IPS-18c (cell line): ENCODE measurements at regions not wholly inside any gene's neighbourhood (a gene's known extent, or its start where the extent isn't known, plus 50 kb on each side); places are given as distances from the start of the nearest gene placed in this dataset.

ENCODE experiments used
- H3K4me3 ChIP-seq: 2 replicates; pipeline ENCODE4 v1.7.0; 2013; ENCODE audit warnings: low read depth, mild to moderate bottlenecking, low read length, moderate library complexity; ENCODE audit not compliant: insufficient read depth
- H3K9me3 ChIP-seq: one replicate; pipeline ENCODE4 v1.6.1; 2013; ENCODE audit warnings: mild to moderate bottlenecking, low read length, moderate library complexity; ENCODE audit not compliant: control insufficient read depth, insufficient read depth

DNA sequence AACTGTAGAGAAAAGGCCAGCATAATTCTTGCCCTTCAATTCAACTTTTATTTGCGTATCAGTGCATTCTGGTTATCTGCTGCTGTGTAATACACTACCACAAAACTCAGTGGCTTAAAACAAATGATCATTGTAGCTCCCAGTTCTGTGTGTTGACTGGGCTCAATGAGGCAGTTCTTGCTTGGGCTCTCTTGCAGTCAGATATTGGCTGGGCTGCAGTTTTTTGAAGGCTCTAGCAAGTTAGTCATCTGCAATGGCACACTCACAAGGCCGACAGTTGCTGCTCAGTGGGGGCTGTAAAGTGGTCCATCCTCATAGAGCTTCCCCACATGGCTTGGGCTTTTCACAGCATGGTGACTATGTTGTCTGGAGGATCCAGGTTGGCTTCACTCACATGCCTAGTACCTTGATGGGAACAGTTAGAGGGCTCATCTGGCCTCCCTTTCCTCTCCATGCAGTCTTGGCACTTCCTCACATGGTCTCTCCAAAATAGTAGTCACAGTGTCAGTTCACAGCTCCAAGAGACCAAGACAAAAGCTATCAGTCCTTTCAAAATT, 110.6 kb upstream of the TNP1 start:
- Histone ChIP-seq H3K9me3 (no peaks in the 10 kb centered on the region), H3K4me3 (no peak overlapping the region)

GRCh38 chr2:216967889-216968288, 108.0 kb upstream of the TNP1 start:
- Histone ChIP-seq H3K9me3 (no peaks in the 10 kb centered on the region), H3K4me3 (no peak overlapping the region)

DNA sequence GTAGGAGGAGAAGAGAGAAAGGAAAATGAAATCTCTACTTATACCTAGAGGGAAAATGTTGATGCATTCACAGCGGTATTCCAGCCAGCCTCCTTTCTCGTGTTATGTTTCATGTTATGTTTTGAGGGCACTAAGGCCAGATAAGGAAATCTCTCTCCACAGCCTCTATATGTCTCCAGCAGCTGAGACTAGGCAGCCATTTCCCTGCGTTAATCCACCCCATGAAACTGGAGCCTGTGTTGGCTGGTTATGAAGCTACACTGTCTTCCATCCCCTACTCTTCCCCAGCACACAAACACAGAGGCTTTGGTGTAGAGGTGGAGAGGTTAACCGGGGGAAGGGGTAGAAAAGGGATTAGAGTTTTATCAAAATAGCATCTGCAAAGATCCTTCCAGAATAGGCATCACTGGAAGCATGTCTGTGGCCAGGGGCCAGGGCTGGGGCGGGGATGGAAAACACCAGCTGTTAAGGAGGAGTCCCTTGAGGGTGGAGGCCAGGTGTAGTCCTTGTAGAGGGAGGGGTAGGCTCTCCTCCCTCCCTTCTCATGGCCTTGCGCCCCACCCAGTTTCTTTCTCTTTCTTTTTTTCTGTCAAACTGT, 100.9 kb upstream of the TNP1 start:
- H3K4me3 ChIP-seq = no peak overlapping the region
- H3K9me3 ChIP-seq = no peaks in the 10 kb centered on the region

DNA sequence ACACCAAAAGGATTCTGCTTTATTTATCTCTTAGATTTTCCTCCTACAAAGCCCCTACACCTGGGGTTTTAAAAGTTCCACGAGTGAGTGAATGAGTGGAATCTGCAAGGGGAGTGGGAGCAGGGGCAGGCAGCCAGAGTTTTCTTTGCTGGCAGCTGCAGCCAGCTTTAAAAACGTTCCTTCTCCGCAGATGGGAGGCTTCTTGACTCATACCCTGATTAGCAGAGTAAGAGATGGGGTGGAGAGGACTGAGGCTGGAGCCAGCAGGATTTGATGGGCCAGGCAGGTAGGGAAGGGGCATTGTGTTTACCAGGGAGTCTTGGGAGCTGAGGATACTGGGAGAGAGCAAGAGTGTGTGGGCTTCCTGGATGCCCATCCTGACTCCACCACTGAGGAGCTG, 99.6 kb upstream of the TNP1 start:
- Histone ChIP-seq H3K4me3 (no peak overlapping the region), H3K9me3 (no peaks in the 10 kb centered on the region)

- Histone ChIP-seq H3K9me3 (no peaks in the 10 kb centered on the region), H3K4me3 (no peak overlapping the region)
Measured at GRCh38 chr2:216956820-216957493, 97.1 kb upstream of the TNP1 start.

DNA sequence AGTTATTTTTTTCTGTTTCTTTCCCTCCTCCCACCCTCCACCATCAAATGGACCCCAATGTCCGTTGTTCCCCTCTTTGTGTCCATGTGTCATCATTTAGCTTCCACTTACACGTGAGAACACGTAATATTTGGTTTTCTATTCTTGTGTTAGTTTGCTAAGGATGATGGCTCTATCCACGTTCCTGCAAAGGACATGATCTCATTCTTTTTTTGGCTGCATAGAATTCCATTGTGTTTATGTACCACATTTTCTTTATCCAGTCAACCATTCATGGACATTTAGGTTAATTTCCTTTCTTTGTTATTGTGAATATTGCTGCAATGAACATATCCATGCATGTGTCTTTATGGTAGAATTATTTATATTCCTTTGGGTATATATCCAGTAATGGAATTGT, 91.3 kb upstream of the TNP1 start:
- Histone ChIP-seq H3K9me3 (no peaks in the 10 kb centered on the region), H3K4me3 (no peak overlapping the region)

DNA sequence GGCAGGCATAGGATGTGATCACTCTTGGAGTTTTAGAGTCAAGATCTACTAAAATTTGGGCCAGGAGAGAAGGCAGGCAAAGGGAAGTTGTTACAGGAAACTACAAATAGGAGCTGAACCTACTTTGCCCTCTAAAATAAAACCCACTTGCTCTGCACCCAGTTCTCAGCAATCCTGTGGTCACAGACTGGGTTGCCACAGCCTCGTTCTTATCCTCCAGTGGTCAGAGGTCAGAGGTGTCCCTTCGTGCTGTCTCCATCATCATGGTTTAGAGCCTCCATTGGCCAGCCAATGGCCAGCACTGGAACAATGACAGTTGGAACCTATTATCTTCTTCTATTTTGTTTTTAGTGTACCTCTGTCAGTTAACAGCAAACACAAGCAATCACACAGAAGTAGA, 90.7 kb upstream of the TNP1 start:
- no peaks in the 10 kb centered on the region for H3K9me3 ChIP-seq
- no peak overlapping the region for H3K4me3 ChIP-seq

DNA sequence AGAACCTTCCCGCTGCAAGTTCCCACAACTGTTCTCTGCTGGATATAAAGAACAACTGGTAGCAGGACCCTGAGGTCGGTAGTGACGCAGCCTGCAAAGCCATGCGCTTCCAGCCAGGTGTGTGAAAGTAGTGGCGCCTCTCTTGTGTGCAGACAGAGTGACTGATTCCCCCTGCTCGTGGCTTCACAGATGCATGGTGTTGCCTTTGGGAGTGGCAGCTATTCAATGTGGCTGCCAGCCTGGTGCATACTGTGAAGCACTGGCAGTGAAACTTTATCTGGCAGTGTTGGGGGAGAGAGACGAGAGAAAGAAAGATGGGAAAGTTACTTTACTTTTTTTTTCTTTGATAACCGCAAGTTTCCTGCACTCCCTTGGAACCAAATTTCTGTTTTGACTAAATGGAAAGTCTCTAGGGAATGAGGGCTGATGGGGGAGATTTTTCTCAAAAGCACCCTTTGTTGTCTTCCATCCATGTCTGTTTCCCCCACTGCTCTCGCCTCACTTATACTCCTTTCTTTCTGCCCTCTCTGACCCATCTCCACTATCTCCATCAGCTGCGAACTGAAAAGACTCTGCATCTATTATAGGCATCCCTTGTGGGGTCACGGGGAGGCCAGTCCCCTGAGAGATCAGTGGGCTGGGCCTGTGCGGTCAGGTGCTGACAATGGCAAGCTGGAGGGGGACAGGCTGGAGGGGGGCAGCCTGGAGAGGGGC, 90.0 kb upstream of the TNP1 start:
- Histone ChIP-seq H3K4me3 (no peak overlapping the region), H3K9me3 (no peaks in the 10 kb centered on the region)

- H3K4me3 ChIP-seq = no peak overlapping the region
- no peaks in the 10 kb centered on the region for H3K9me3 ChIP-seq
Measured at GRCh38 chr2:216947055-216947454, 87.2 kb upstream of the TNP1 start.

DNA sequence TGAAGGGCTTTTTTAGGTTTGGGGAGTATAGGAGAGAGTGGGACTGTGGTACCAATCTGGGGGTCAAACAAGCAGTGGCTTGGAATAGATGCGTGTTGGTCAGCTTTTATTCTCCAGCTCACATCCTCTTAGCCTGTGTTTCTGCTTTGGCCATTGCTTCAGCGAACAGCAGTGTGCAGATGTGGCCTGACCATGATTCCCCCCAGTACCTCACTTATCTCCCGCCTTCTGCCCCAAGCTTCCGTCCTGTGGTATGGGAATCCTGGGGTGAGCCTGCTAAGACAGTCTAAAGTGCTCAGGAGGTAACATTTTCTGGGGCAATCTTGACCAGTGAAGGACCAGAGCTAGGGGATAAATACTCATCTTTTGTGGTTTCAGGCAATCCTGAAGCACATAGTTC, 84.9 kb upstream of the TNP1 start:
- no peak overlapping the region for H3K4me3 ChIP-seq
- no peaks in the 10 kb centered on the region for H3K9me3 ChIP-seq

DNA sequence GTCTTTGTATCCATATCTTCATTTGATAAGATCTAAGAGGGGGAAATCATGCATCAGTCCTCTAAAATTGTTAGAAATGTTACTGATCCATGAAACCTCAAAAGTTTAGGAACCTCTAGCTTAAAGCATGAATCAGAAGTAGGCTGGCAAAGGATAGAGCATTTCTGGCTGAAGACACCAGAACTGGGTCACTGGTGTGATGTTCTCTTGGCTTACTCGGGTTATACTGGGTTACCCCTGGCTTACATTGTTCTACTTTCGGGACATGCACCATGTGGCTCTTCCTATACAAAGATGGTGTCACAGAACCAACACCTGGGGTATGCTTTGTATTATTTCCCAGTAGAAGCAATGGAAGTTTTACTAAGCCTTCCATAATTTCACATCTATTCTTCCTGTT, 83.2 kb upstream of the TNP1 start:
- Histone ChIP-seq H3K4me3 (no peak overlapping the region), H3K9me3 (no peaks in the 10 kb centered on the region)

GRCh38 chr2:216942465-216942864, 82.6 kb upstream of the TNP1 start:
- no peak overlapping the region for H3K4me3 ChIP-seq
- H3K9me3 ChIP-seq = no peaks in the 10 kb centered on the region

DNA sequence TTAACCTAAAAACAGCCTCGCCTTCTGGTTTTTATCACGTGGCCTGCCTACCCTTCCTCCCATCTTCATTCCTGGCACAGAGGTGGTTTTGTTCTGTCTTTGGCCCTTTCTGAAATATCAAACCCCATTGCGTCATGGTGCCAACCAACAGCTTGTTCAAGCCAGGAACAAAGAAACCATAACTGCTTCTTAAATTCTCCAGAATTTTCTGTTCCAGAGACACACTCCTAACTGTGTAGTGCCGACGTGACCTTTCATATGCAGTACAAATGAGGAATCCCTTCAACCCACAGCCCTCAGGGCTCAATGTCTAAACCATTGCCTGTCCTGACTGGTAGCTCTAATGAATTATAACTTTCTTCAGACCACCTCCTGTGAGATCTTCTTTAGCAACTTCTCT, 82.2 kb upstream of the TNP1 start:
- Histone ChIP-seq H3K9me3 (no peaks in the 10 kb centered on the region), H3K4me3 (no peak overlapping the region)

GRCh38 chr2:216936954-216937357, 77.1 kb upstream of the TNP1 start:
- no peak overlapping the region for H3K4me3 ChIP-seq
- H3K9me3 ChIP-seq = no peaks in the 10 kb centered on the region

DNA sequence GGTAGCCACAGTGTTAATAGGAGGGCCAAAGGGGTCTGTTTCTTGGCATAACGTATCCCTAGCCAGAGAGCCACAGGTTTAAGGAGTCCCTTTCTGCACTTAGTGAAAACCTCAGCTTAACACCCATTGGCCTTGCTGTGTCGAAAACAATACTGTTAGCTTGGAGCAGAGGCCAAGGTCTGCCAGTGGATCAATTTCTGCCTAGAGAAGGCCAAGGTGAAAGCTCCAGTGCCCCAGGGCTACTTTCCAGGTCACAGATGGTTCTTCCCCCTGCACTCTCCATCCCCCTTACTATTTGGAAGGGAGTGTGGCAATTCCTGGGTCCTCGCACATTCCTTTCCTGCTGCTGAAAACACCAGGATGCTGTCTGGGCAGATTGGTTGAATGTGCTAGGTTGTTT, 74.8 kb upstream of the TNP1 start:
- Histone ChIP-seq H3K4me3 (no peak overlapping the region), H3K9me3 (no peaks in the 10 kb centered on the region)

DNA sequence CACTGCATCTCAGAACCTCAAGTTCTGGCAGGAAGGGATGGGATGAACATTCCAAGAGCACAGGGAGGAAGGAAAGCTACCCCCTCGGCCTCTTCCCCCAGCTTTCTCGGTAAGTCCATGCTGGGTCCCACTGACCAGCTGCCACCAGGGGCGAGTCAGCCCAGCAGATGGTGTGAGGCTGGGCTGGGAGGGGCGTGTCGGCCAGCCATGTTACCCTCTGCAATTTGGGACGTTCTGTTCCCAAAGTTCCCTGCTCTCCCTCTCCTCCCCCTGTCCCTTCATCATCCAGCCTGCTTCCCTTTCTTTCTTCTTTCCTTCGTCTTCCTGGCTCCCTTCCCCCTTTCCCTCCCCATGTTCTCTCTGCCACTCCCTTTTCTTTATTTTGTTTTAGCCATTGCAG, 74.3 kb upstream of the TNP1 start:
- Histone ChIP-seq H3K9me3 (no peaks in the 10 kb centered on the region), H3K4me3 (no peak overlapping the region)

DNA sequence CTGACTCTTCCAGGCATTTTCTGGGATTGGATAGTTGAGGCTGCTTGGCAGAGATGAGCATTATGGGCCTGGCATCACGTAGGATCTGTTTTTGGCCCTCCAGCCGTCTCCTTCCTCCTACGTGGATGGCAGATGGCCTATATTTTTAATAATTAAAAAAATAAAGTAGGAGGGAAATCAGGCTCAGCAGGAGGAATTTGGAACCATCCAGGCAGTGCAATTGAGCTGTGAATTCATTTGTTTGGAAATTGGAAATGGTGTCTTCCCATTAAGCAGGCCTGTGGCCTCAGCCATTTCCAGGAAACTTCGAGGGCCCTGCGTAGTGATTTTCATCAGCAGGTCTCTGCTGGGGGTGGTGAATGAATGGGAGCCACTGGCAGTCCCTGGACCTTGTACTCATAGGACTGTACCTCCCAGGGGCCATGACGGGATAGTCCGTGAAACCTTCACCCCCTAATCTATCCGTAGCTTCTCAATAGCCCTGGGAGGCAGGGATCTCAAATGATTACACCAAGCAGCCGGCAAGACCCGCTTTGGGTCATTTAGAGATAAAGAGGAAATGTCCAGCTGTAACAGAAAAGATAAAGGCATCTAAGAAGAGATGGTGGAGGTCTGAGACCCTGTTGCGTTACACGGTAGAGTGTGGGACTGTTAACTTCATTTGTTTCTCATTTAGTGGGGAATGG, 73.1 kb upstream of the TNP1 start:
- Histone ChIP-seq H3K4me3 (no peak overlapping the region), H3K9me3 (no peaks in the 10 kb centered on the region)
